ENCODE measurements at regions not wholly inside any gene's neighbourhood (a gene's known extent, or its start where the extent isn't known, plus 50 kb on each side); places are given as distances from the start of the nearest gene placed in this dataset.

GRCh38 chr20:57851025-57851682 is 141.3 kb upstream of the PMEPA1 start:
- no peaks in the 10 kb centered on the region for H3K27me3 ChIP-seq (ENCODE audit: insufficient read depth, poor library complexity, severe bottlenecking)
- TF ChIP-seq POLR2AphosphoS5 (IDR thresholded peaks at IDR 0.05; ENCODE audit: low read depth) (no peak), GABPA (IDR thresholded peaks at IDR 0.05; ENCODE audit: low read depth) (no peak), REST (IDR thresholded peaks at IDR 0.05; ENCODE audit: insufficient replicate concordance, low read depth) (no peak), CTCF (IDR thresholded peaks at IDR 0.05; ENCODE audit: insufficient read depth, low read length) (no peak), SPI1 (IDR thresholded peaks at IDR 0.05; ENCODE audit: borderline replicate concordance, low read depth) (no peak)
- no peak overlapping the region for H3K4me3 ChIP-seq (replicated peaks; ENCODE audit: insufficient read depth, low read length)

GRCh38 chr20:57849521-57850215 is 139.9 kb upstream of the PMEPA1 start:
- H3K4me3 ChIP-seq (replicated peaks; ENCODE audit: insufficient read depth, low read length): no peak overlapping the region
- TF ChIP-seq CTCF (IDR thresholded peaks at IDR 0.05; ENCODE audit: insufficient read depth, low read length) (no peak), SPI1 (IDR thresholded peaks at IDR 0.05; ENCODE audit: borderline replicate concordance, low read depth) (no peak), GABPA (IDR thresholded peaks at IDR 0.05; ENCODE audit: low read depth) (no peak), POLR2AphosphoS5 (IDR thresholded peaks at IDR 0.05; ENCODE audit: low read depth) (no peak)
- no peak for DNase-seq (ENCODE audit: low read depth in 1 of 2, low spot score in 1 of 2)
- H3K27me3 ChIP-seq (ENCODE audit: insufficient read depth, poor library complexity, severe bottlenecking): no peaks in the 10 kb centered on the region
- H3K27ac ChIP-seq (replicated peaks): no peak overlapping the region

More at GRCh38 chr20:57851025-57851682, 141.3 kb upstream of the PMEPA1 start:
- no peak for DNase-seq (ENCODE audit: low read depth in 1 of 2, low spot score in 1 of 2)
- no peak overlapping the region for H3K27ac ChIP-seq (replicated peaks)

GRCh38 chr20:57849121-57849520 is 139.3 kb upstream of the PMEPA1 start:
- no peak for TF ChIP-seq POLR2AphosphoS5 (IDR thresholded peaks at IDR 0.05; ENCODE audit: low read depth)
- no peak for TF ChIP-seq GABPA (IDR thresholded peaks at IDR 0.05; ENCODE audit: low read depth)
- no peak for TF ChIP-seq CTCF (IDR thresholded peaks at IDR 0.05; ENCODE audit: insufficient read depth, low read length)
- TF ChIP-seq SPI1 (IDR thresholded peaks at IDR 0.05; ENCODE audit: borderline replicate concordance, low read depth): no peak
- no peak for TF ChIP-seq REST (IDR thresholded peaks at IDR 0.05; ENCODE audit: insufficient replicate concordance, low read depth)
- no peak for DNase-seq (ENCODE audit: low read depth in 1 of 2, low spot score in 1 of 2)
- H3K4me3 ChIP-seq (replicated peaks; ENCODE audit: insufficient read depth, low read length): no peak overlapping the region

More at GRCh38 chr20:57849121-57849520, 139.3 kb upstream of the PMEPA1 start:
- Histone ChIP-seq H3K27me3 (ENCODE audit: insufficient read depth, poor library complexity, severe bottlenecking) (no peaks in the 10 kb centered on the region), H3K27ac (replicated peaks) (no peak overlapping the region)
